GM21723 (cell line): ENCODE measurements at regions not wholly inside any gene's neighbourhood (a gene's known extent, or its start where the extent isn't known, plus 50 kb on each side); places are given as distances from the start of the nearest gene placed in this dataset.

Source experiments
- ATAC-seq: cut with Tn5 transposase; IDR thresholded peaks from one replicate; pipeline ENCODE4 v1.9.1; 2021; ENCODE audit warnings: mild to moderate bottlenecking, moderate library complexity; ENCODE audit not compliant: unreplicated experiment

- ATAC-seq: no peak
Observed at GRCh38 chr5:36355516-36355915, 53.8 kb upstream of the RANBP3L start.

GRCh38 chr5:36356915-36357314, 55.2 kb upstream of the RANBP3L start:
- ATAC-seq: no peak

- no peak for ATAC-seq
Observed at GRCh38 chr5:36357391-36357975, 55.8 kb upstream of the RANBP3L start.

GRCh38 chr5:36359267-36359666, 57.6 kb upstream of the RANBP3L start:
- ATAC-seq: no peak

GRCh38 chr5:36360307-36360706, 58.6 kb upstream of the RANBP3L start:
- ATAC-seq: peak; percentile 58

- no peak for ATAC-seq
Observed at GRCh38 chr5:36363101-36363500, 61.4 kb upstream of the RANBP3L start.

- ATAC-seq: no peak
Observed at GRCh38 chr5:36363744-36364143, 62.0 kb upstream of the RANBP3L start.

GRCh38 chr5:36364473-36364872, 62.8 kb upstream of the RANBP3L start:
- ATAC-seq: no peak

- no peak for ATAC-seq
Observed at GRCh38 chr5:36365896-36366295, 64.2 kb upstream of the RANBP3L start.

- no peak for ATAC-seq
Observed at GRCh38 chr5:36366883-36367282, 65.2 kb upstream of the RANBP3L start.

- ATAC-seq: no peak
Observed at GRCh38 chr5:36367524-36367923, 65.8 kb upstream of the RANBP3L start.

GRCh38 chr5:36369219-36369690, 67.6 kb upstream of the RANBP3L start:
- no peak for ATAC-seq

- ATAC-seq: no peak
Observed at GRCh38 chr5:36370073-36370472, 68.4 kb upstream of the RANBP3L start.

- no peak for ATAC-seq
Observed at GRCh38 chr5:36371366-36371765, 69.7 kb upstream of the RANBP3L start.

GRCh38 chr5:36373527-36374086, 71.9 kb upstream of the RANBP3L start:
- no peak for ATAC-seq

- ATAC-seq: no peak
Observed at GRCh38 chr5:36374266-36374862, 72.7 kb upstream of the RANBP3L start.

- no peak for ATAC-seq
Observed at GRCh38 chr5:36377192-36377591, 75.5 kb upstream of the RANBP3L start.

GRCh38 chr5:36378551-36378950, 76.8 kb upstream of the RANBP3L start:
- no peak for ATAC-seq

GRCh38 chr5:36382890-36383289, 81.2 kb upstream of the RANBP3L start:
- ATAC-seq: no peak

GRCh38 chr5:36383942-36384341, 82.2 kb upstream of the RANBP3L start:
- ATAC-seq: no peak

- ATAC-seq: no peak
Observed at GRCh38 chr5:36384845-36385244, 83.1 kb upstream of the RANBP3L start.

- no peak for ATAC-seq
Observed at GRCh38 chr5:36385495-36385894, 83.8 kb upstream of the RANBP3L start.

GRCh38 chr5:36388288-36388687, 86.6 kb upstream of the RANBP3L start:
- no peak for ATAC-seq
